ENCODE measurements at regions not wholly inside any gene's neighbourhood (a gene's known extent, or its start where the extent isn't known, plus 50 kb on each side); places are given as distances from the start of the nearest gene placed in this dataset.
"Not testable (repeated sequence)": the region's sequence is repeated elsewhere in the genome, so short reads cannot be mapped to it uniquely, and the experiment has no call there.

GRCh38 chr10:81288544-81288943, 586.5 kb upstream of the NRG3 start:
- DNase-seq, result no peak

DNA sequence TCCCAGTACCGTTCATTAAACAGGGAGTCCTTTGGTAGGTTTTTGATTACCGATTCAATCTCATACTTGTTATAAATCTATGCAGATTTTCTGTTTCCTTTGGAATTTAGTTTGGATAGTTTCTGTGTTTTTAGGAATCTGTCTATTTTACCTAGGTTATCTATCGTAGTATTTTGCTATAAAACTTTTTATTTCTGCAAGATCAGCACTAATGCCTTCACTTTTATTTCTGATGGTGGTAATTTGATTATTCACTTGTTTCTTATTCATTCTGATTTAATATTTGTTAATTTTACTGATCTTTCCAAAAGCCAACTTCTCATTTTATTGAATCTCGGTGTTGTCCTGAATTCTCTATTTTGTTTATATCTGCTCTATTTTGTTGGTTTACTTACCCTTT, 577.7 kb upstream of the NRG3 start:
- no peak for DNase-seq

- DNase-seq, result no peak
Measured at GRCh38 chr10:81303656-81304055, 571.3 kb upstream of the NRG3 start.

- no peak for DNase-seq
Measured at GRCh38 chr10:81306971-81307782, 567.8 kb upstream of the NRG3 start.

GRCh38 chr10:81309041-81309552, 565.9 kb upstream of the NRG3 start:
- no peak for DNase-seq

DNA sequence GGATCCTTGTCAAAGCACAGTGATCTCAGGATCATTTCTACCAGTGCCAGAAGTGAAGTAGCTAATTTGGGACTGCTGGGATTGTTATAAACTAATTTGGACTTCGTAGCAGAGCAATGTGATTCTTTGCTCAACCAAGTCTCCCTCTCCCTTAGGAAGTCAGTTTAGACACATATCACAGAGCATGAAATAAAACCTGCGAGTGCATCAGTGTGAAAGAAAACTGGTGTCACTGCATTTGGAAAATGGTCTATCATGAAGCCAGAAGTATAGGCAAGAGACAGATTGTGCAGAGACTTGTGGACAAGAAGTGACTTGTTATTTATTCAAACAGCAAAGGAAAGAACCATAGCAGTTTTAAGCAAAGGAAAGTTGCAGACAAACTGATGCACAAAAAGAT, 560.5 kb upstream of the NRG3 start:
- DNase-seq, result no peak

- DNase-seq, result no peak
Measured at GRCh38 chr10:81315026-81315425, 560.0 kb upstream of the NRG3 start.

GRCh38 chr10:81348003-81348402, 527.0 kb upstream of the NRG3 start:
- no peak for DNase-seq

- no peak for DNase-seq
Measured at GRCh38 chr10:81367132-81367531, 507.9 kb upstream of the NRG3 start.

DNA sequence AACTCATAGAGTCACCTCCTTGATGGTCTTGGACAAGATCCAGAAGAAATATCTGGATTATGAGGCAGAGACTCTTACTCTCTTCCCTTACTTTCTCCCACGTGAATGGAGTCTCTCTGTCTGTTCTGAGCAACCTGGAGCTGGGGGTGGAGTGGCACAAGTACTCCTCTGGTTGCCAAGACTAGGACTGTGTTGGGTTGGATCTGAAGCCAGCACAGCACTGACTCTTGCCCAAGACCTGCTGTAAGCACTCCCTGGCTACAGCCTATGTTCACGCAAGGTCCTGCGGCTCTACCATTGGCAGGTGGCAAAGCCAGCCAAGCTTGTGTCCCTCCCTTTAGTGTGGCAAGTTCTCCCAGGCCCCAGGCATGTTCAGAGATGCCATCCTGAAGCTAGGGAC, 488.2 kb upstream of the NRG3 start:
- no peak for DNase-seq

DNA sequence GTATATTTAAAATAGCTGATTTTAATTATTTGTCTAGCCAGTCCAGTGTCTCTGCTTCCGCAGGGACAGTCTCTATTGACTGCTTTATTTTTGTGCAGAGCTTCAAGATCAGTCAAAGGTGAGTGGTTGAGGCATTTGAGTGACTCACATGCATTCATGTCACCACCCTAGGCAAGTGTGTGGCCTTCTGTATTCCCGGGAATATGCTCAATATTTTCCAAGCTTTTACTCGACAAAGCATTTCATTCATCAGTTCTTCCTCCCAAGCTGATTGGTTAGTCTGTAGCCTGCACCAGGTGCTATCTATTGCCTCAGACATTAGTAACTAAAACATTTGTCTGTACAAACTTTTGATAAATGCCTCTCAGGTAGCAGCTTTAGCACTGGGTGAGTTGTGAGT, 471.5 kb upstream of the NRG3 start:
- peak; percentile 9 for DNase-seq

- no peak for DNase-seq
Measured at GRCh38 chr10:81405399-81405798, 469.6 kb upstream of the NRG3 start.

- DNase-seq, result peak; percentile 73
Measured at GRCh38 chr10:81414038-81414437, 461.0 kb upstream of the NRG3 start.

GRCh38 chr10:81426722-81427121, 448.3 kb upstream of the NRG3 start:
- no peak for DNase-seq

DNA sequence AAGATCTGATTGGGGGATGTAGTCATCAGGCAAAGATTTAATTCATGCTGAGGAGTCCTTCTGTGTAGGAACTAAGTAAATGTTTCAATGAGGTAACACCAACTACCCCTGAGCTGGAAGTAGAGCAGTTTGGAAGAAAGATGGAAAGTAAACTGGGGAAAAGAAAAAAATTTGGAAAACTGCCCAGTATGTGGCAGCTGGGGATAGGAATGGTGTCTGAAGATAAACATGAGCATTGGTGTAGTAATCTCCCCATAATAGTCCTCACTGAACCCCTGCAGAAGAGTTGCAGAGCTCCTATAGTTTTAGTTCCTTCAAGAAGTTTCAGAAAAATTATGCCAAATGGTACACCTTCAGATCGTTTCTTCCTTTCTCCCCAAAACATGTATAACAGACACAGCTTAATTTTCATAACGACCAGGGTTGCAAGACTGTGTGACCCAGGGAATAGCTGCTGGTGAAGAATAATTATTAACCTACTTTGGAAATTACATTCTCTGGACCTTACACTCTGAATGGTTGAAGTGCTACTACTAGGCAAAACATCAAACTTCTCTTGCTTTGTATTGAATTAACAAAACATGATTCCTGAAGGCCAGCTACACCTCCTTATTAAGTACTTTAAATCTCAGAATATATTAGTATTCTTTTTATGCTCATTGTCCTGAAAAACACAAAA, 446.4 kb upstream of the NRG3 start:
- no peak for DNase-seq

DNA sequence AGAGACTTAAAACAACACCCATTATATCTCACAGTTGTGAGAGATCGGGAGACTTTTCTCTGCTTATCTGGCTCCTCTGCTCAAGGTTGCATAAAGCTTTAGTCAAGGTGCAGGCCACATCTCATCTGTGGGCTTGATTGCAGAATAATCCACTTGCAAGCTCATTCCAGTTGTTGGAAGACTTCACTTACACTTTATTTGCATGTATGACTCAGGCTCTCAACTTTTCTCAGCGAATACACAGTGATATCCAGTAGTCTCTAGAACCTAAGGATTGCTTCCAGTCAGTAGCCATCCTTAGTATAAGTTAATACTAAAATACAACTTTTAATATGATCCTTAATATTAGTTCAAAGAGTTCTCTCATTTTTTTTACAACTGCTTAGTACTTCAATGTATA, 435.5 kb upstream of the NRG3 start:
- DNase-seq, result peak; percentile 39

- DNase-seq, result not testable (repeated sequence)
Measured at GRCh38 chr10:81441624-81442023, 433.4 kb upstream of the NRG3 start.

DNA sequence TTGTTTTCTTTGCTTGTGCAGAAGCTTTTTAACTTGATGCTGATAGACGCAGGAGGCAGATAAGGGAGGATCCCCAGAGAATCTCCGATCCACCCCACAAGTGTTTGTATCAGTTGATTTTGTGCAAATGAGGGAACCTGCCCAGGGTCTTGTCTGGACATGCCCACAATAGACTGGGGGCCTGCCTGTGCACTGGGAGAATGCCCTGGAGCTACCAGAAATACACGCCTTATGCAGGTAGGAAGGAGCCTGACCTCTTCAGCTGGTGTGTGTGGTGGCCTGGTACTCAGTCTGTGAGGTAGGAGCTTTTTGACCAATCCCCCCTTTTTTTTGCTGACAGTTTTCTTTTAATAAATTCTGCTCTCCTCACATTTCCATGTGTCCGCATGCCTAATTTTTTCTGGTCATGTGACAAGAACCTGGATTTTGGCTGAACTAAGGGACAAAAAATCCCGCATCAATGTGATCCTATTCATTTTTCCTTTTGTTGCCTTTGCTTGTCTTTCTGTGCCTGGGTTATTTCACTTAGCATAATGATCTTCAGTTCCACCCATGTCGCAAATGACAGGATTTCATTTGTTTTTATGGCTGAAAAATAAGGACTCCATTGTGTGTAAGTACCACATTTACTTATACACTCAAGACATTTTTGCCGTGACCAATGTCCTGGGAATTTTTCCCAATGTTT, 430.6 kb upstream of the NRG3 start:
- DNase-seq, result no peak

GRCh38 chr10:81450651-81451050, 424.3 kb upstream of the NRG3 start:
- no peak for DNase-seq

- DNase-seq, result no peak
Measured at GRCh38 chr10:81472927-81473470, 402.0 kb upstream of the NRG3 start.

- no peak for DNase-seq
Measured at GRCh38 chr10:81473755-81474154, 401.2 kb upstream of the NRG3 start.

DNA sequence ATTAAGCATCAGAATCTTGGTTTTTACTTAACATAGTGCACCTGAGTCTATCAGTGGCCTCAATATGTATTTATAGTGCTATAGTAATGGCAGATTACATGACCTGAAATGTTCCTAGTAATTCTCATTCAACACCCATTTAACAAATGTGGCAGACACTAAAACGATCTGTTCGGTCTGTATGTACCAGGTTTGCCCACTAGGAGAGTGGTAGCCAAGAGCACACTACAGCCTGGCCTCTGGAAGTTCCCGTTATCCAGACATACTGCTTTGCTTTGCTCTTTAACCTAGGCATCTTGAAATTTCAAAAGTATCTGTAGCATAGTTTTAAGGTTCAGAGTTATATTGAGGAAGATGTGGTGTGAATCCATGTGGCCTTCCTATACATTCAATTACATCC, 395.7 kb upstream of the NRG3 start:
- DNase-seq, result peak; percentile 23

DNA sequence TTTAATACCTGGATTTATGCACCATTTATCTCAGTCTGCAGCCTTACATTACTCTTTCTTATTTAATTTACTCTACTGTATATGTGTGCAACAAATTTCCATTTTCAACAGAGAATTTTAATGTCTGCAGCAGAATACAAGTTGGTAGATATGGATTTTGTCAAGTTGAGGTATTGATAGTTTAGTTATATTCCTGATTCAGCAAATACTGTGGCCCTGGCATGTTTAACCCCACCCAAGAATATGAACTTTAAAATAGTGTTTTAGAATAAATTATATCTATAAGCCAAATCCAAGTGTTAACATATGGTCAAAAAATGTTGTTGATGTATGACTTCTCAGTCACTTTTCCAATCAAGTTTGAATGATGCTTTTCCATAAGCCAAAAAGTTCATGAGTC, 378.4 kb upstream of the NRG3 start:
- no peak for DNase-seq
